Stimulated activated CD8-positive, alpha-beta memory T cell treated with anti-CD3 and anti-CD28 coated beads, Interleukin-15, amount 100 ng/mL, for 4 hours (primary cell): ENCODE measurements at regions not wholly inside any gene's neighbourhood (a gene's known extent, or its start where the extent isn't known, plus 50 kb on each side); places are given as distances from the start of the nearest gene placed in this dataset.
"Not testable (repeated sequence)": the region's sequence is repeated elsewhere in the genome, so short reads cannot be mapped to it uniquely, and the experiment has no call there.

Source experiments
- DNase-seq, 2 donors: peaks; one replicate each; pipeline ENCODE4 v3.0.0-alpha.2; 2020; ENCODE audit warnings: low read depth in 2 of 2

DNA sequence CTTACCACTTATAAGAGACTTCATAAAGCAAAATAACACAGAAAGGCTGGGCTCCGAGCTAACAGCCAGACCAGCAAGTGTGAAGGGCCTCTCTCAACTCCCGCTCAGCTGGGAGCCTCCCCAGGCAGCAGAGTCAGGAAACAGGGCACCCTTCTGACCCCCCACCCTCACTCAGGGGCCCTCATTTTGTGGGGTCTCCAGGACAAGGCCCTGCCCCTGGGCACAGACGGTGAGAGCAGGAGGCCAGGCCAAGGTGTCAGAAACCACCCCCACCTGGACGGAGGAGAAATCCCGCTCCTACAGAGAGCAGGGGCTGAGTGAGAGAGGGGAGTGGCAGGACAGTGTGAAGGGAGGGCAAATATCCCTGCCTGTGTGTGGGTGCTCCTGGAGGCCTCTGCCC is 135.8 kb upstream of the FOXD4L5 start:
- DNase-seq = no peak

DNA sequence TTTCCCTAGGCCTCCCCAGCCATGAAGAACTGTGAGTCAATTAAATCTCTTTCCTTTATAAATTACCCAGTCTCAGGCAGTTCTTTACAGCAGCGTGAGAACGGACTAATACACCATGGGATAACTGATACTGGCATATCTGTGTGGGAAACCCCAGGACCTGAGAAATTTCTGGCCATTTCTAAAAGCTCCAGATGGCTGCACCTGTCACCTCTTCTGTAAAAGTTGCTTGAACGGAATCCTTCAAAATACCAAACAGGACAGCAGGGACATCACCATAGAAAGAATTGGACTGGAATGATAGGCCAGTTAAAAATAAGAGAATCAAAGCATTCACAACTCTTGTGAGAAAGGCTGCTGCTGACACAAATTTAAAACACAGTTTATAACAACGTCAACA is 134.0 kb upstream of the FOXD4L5 start:
- DNase-seq = not testable (repeated sequence)

DNA sequence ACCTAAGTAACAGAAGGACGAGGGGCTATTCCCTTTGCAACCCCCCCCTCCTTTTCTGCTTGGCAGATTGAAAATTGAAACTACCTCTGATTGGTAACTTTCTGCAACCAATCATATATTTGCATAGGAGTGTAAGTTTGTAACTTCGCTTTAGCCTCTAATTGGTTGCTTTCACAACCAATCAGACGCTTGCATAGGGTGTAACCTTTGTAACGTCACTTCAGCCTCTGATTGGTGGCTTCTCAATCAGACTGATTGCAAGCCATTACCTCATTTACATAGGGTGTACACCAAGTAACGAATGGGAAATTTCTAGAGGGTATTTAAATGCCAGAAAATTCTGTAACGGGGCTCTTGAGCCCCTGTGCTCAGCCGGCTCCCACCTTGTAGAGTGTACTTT is 131.9 kb upstream of the FOXD4L5 start:
- not testable (repeated sequence) for DNase-seq

DNA sequence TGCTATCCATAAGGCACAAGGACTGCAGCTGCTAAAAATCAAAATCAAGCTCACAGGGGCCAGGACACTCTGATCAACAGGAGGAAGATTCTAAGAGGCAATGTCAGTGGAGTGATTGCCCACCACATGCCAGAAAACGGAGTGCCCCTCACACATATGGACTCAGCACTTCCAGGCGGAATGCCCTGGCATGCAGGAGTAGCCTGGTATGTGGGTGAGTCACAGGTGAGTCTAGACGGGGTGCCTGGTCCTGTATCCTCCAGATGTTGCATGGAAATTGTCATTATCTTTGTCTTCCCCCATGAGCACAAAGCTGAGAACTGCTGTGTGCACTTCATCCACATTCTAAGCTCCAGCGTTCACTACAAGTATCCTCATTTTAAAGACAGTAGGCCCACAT is 129.2 kb upstream of the FOXD4L5 start:
- DNase-seq = not testable (repeated sequence)

GRCh38 chr9:65413371-65413770 is 128.4 kb upstream of the FOXD4L5 start:
- DNase-seq = not testable (repeated sequence)

- no peak for DNase-seq
Observed at GRCh38 chr9:65411901-65412300, 126.9 kb upstream of the FOXD4L5 start.

- DNase-seq = no peak
Observed at GRCh38 chr9:65411336-65411735, 126.3 kb upstream of the FOXD4L5 start.

- no peak for DNase-seq
Observed at GRCh38 chr9:65410926-65411325, 125.9 kb upstream of the FOXD4L5 start.

DNA sequence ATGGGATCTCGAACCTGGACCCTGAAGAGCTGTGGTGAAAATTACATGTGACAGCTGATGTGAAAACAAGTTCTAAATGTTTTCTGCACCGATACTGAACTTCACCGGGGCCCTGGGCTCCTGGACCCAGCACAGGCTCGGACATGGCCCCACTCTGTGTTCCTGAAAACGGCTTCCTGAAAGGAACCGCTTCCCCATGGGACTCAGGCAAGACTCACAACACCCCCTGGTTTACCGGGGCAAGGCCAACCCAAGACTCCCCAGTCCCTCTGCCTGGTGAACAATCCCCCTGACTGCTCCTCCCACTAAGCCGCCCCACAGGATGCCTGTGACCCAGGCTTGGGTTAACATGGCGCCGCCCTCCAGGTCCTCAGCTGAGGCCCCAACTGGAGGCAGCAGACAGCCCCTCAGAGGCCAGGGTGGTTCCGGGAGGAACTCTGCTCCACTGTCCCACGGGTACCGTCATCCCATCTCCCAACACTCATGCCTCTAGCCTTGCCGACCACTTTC is 124.5 kb upstream of the FOXD4L5 start:
- DNase-seq = no peak

DNA sequence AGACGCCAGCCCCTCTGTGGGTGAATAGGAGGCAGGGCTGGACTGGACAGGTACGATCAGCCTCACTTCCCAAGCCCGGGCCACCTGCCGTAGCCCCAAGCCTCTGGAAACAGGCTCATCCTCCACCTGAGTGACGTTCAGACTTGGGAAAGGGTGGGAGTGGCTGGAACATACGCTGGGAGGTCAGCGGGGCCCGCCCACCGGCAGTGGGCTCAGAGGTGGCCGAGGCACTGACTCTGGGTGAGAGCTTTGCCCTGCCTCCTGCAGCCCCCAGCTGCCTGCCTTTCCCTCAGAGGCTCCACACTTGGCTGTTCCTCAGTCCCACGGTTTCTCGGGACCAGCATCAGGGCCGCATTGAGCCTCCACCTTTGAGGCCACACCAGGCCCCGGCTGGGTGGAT is 123.8 kb upstream of the FOXD4L5 start:
- not testable (repeated sequence) for DNase-seq

GRCh38 chr9:65406625-65407024 is 121.6 kb upstream of the FOXD4L5 start:
- not testable (repeated sequence) for DNase-seq

- DNase-seq = not testable (repeated sequence)
Observed at GRCh38 chr9:65405766-65406165, 120.8 kb upstream of the FOXD4L5 start.

DNA sequence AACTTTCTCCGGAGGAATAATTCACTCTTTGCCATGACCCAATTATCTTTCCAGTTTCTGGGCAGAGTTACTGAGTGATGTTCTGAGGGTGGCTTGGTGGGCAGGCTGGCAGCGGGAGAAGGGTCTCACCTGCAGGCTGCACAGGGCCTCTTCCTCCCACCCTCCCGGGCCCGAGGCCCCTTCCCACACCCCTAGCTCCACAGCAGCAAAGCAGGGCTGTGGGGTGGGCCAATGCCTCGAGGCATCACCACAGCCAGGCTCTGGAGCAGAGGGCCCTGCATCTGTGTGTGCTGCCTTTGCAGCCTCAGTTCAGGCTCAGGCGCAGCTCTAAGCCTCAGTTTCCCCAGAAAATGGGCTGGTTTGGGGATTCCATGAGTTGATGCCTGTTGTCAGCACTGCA is 120.2 kb upstream of the FOXD4L5 start:
- DNase-seq = no peak

DNA sequence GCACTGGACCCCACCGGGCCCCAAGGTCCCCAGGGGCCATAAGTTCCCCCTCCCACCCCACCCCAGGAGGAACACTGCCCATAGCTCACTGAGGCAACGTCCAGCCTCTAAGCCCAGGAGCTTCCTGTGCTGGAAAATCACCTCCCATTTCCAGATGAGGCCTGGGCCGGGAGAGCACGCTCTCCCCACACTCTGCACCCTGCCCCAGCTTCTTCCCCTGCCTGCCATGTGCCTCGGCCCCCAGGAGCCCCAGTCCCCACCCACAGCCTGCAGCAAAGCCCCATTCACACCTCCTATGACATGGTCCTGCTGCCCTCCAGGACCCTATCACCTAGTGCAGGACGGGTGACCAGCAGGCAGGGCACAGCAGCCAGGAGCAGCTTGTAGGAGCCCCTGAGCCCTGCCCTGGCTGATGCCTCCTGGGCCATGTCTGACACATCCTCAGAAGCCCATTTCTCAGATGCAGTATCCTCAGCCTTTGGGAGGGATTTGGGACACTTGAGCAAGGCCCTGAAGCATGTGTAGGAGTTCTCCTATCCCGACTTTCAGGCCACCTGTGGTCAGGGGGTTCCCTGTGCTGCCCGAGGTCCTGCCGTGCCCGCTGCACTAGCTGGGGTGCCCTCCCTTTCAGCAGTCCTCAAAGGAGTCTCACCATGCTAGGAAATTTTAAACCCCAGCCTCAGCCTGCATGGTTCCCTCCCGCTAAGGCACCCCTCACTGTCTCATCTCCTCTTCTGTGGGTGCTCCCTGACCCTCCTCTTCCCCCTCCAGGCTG is 119.4 kb upstream of the FOXD4L5 start:
- DNase-seq = no peak

GRCh38 chr9:65403721-65404120 is 118.7 kb upstream of the FOXD4L5 start:
- DNase-seq = no peak

- not testable (repeated sequence) for DNase-seq
Observed at GRCh38 chr9:65403072-65403471, 118.1 kb upstream of the FOXD4L5 start.

GRCh38 chr9:65402206-65402870 is 117.3 kb upstream of the FOXD4L5 start:
- DNase-seq = not testable (repeated sequence)

DNA sequence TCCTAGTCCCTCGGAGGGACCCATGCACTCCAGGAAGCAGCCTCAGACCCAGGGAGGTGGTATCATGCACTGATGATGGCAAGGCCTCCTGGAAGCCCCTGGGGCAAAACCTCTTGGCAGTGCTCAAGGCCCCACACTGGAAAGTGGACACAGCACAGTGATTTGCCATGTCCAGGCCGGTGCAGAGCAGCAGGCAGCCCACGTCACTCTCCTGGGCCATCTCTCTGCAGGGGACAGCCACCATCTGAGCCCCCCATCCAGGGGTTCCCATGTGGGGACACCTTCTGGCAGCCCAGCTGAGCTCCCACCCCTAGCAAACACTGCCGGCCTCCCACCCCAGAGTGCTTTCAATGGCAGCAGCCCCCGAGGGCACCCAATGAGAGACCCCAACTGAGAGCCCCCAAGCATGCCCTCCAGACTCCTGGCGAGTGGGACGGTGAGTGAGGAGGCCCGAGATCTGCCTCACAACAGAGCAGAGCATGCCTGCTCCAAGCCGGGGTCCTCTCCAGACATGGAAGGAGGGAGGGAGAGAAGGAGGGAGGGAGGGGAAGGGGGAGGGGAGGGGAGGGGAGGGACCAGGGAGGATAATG is 116.5 kb upstream of the FOXD4L5 start:
- not testable (repeated sequence) for DNase-seq

DNA sequence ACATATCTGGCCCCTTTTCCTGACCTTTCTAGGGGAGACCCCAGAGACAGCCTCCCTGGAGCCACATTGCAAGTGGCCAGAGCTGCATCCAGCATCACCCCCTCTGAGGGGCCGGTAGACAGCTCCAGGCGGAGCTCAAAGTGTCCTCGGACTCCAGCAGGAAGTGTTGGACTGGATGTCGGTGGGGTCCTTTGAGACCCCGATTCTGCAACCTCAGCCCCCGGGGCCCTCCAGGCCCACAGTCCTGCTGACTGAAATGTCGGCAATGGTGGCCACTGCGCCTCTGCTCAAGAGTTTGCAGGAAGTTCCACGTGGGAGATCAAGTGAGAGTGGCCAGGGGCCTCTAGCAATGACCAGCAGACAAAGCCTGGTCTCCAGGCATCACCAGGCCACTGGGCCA is 115.9 kb upstream of the FOXD4L5 start:
- DNase-seq = no peak

DNA sequence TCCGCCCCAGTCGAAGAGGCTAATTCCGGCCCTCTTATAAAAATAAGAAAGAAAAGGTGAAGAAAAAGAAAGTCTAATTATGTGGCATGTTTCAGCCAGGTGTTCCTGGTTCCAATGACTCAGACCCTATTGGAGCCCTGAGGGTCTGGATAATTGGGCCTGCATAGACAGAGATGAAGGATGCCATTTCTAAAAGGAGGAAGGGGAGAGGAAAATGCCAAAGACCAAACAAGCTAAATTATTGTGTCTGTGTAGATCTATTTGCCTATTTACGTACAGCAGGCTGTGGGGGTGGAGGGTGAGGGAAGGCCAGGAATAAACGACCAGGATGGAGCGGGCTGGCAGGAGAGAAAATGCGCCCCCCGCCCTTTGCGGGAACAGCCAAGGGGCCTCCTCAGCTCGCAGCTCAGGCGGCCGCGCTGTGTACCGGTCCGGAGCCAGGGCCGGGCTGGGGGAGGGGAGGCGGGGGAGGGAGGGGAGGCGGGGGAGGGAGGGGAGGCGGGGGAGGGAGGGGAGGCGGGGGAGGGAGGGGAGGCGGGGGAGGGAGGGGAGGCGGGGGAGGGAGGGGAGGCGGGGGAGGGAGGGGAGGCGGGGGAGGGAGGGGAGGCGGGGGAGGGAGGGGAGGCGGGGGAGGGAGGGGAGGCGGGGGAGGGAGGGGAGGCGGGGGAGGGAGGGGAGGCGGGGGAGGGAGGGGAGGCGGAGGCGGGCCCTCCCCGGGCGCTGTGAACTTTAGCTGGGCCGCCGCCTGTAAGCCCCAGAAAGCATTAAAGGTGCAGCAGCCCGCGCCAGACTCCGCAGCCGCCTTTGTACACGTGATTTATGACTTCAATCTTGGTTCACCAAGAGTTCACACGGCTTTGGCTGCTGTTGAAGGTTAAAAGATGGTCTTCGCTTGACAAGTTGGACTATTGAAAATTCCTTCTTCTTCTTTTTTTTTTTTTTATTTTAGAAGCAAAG is 113.0 kb upstream of the FOXD4L5 start:
- not testable (repeated sequence) for DNase-seq

GRCh38 chr9:65397226-65397625 is 112.2 kb upstream of the FOXD4L5 start:
- not testable (repeated sequence) for DNase-seq
